HG03342 (cell line): ENCODE measurements at regions not wholly inside any gene's neighbourhood (a gene's known extent, or its start where the extent isn't known, plus 50 kb on each side); places are given as distances from the start of the nearest gene placed in this dataset.
A peak's percentile ranks its signal among the peaks of the same experiment; 100 is the strongest.
"Not testable (repeated sequence)": the region's sequence is repeated elsewhere in the genome, so short reads cannot be mapped to it uniquely, and the experiment has no call there.

Experiments
- ATAC-seq: cut with Tn5 transposase; IDR thresholded peaks from one replicate; pipeline ENCODE4 v1.9.1; 2021; ENCODE audit warnings: mild to moderate bottlenecking, moderate library complexity; ENCODE audit not compliant: unreplicated experiment

- no peak for ATAC-seq
These were observed 204.0 kb upstream of the B3GAT1 start for GRCh38 chr11:134616038-134616437.

GRCh38 chr11:134615041-134615615 lies 203.1 kb upstream of the B3GAT1 start:
- no peak for ATAC-seq

- ATAC-seq: no peak
These were observed 202.1 kb upstream of the B3GAT1 start for GRCh38 chr11:134614141-134614540.

- no peak for ATAC-seq
These were observed 201.6 kb upstream of the B3GAT1 start for GRCh38 chr11:134613646-134614045.

DNA sequence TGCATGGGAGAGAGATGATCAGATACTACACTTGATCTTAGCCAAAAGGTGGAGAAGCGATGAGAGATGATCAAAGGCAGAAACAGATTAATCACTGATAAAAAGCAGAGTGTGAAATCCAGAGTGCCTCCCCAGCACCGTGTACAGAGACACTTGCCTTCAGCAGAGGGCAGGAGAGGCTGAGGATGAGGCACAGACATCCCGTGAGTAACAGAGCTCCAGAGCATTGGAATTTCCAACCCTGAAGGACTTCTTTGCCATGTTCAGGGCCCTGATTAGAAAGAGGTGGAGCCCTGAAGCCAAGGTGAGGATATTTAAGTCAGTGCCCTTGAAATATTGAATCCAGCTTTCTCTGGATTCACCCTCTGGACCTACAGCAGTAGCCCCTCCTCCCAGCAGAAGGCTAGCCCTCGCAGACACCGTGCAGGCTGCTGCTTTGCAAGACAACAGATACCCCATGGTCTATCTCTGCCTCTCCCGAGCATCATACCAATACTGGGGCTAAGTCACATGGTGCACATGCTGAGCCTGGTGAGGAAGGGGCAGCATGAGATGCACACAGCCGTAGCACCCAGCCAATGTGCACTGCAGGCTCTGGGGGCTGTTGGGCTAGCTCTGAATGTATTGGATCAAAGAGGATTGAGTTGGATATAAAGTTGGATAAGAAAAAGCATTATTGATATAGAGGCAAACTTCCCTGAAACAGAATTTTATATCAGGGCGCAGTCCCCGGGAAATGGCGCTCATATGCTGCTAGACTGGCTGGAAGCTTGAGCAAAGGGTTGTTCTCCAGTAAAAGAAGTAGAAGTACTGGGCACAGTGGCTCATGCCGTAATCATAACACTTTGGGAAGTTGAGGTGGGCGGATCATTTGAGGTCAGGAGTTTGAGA lies 200.3 kb upstream of the B3GAT1 start:
- no peak for ATAC-seq

DNA sequence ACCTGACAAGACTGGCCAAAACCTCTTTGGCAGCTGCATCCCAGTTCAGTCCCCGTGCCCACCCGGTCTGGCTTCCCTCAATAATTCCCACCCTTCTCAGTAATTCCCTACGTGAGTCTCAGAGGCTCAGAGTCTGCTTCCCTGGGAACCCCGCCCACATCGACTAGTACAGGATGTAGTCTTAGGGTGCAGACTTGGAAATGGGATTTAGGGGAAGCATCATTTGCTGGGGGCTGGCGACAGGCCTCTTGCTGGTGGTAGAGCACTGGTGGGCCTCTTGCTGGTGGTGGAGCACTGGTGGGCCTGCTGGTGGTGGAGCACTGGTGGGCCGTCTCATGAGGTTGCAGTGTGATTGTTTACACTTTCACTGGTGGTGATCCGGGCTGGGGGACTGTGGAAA lies 199.5 kb upstream of the B3GAT1 start:
- ATAC-seq: no peak

- no peak for ATAC-seq
These were observed 198.3 kb upstream of the B3GAT1 start for GRCh38 chr11:134610116-134610910.

- no peak for ATAC-seq
These were observed 197.5 kb upstream of the B3GAT1 start for GRCh38 chr11:134609361-134610115.

DNA sequence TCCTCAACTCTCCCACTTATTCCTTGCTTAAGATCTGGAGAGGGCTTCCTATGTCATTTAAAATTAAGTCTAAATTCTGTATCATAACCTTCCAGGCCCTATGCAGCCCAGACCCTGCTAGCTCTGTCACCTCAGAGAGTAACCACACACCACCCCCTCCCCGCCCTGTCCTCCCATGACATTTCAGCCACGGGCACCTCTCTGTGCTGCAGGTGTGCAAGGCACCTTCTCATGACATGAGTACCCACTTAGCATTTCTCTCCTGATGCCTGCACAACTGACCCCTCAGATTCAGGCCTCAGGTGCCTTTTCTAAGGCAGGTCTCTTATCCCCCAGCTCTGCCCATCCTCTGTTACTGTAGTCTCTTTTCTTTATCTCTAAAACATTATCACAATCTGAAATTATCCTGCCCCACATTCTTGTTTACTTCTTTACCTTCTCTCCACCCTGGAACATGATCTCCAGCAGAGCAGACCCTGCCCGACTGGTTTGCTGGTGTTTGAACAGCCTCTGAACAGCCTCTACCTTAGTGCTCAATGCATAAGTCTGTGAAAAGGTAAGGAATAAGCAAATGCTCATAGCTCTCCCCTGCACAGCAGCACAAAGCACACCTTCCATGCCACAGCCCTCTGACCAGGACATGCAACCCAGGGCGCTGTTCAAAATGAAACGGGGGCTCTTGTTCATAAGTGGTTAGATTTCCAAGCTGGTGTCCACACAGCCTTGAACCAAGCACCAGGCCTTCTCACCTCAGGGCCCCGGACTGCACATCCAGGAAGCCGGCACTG lies 196.1 kb upstream of the B3GAT1 start:
- ATAC-seq: no peak

- ATAC-seq: no peak
These were observed 194.2 kb upstream of the B3GAT1 start for GRCh38 chr11:134606251-134606650.

GRCh38 chr11:134604886-134605285 lies 192.8 kb upstream of the B3GAT1 start:
- no peak for ATAC-seq

DNA sequence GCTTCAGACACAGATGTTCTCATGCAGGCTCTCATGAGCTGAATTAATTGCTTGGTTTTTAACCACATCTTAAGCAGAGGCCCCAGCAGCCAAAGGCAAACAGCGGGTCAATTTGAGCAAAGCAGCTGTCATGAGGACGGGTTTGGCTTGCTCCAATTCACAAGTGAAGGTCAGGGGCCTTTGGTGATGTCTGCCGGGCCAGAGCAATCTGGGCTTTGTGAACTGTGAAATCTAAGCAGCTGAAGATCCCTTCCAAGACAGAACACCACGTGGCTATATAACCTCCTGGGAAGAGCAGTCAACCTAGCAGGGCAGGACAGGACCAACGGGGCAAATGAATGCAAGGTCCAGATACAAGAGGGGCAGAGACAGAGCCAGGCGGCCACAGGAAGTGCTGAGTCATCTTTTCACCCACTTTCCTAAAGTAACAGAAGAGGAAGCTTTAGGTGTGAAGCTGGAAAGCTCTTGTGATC lies 187.3 kb upstream of the B3GAT1 start:
- ATAC-seq: no peak

DNA sequence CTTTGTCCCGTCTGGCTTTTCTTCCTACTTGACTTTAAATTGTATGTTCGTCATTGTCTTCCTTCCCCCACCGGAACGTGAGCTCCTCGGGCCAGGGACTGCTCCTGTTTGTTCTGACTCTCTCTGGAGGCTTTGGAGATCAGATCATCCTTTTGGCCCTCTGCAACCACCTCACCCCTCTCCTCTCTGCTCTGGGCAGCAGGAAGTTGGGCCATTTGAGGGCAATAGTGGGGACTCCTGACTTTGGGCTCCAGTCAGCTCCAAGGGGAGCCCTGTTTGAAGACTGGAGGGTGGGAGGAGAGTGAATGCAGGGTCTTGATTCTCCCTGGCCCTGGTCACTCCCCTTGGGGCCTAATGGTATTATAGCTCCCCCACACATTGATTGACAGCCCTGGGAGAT lies 186.3 kb upstream of the B3GAT1 start:
- no peak for ATAC-seq

DNA sequence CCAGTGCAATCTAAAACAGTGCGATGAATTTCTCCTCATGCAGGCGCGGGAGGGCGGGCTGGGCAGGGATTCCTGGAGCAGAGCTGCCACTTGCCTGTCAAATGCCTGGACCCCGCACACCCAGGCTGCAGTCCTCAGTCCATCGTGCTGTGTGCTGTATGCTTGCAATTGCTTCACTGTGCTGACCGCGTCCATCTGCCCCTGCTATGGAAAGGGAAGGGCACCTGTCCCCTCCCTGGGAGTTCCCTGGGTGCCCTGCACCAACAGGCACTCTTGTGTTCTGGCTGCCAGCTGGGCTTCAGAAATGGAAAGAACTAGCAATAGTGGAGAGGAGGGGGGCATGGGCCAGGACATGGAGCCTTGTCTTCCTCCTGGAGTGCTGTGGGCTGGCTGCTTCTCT lies 185.4 kb upstream of the B3GAT1 start:
- no peak for ATAC-seq

DNA sequence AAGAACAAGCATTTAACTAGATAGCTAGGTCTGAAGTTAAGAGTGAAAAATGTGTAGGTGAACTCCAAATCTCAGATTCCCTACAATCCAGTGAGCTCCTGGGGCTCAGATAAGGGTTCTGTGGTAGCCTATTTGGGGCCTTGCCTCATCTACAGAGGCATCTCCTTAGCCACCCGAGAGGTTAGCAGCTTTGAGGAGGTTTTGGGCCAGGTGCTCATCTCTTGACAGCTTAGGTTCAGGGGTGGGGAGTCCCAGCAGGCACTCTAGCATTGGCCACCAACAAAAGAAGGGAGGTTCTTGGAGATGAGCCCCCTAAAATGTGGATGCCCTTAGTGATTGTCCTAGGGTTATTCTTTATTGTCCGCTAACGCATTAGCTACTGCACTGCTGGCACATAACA lies 184.4 kb upstream of the B3GAT1 start:
- ATAC-seq: no peak

- peak; percentile 75 for ATAC-seq
These were observed 180.4 kb upstream of the B3GAT1 start for GRCh38 chr11:134592391-134592990.

GRCh38 chr11:134591338-134591737 lies 179.3 kb upstream of the B3GAT1 start:
- no peak for ATAC-seq

DNA sequence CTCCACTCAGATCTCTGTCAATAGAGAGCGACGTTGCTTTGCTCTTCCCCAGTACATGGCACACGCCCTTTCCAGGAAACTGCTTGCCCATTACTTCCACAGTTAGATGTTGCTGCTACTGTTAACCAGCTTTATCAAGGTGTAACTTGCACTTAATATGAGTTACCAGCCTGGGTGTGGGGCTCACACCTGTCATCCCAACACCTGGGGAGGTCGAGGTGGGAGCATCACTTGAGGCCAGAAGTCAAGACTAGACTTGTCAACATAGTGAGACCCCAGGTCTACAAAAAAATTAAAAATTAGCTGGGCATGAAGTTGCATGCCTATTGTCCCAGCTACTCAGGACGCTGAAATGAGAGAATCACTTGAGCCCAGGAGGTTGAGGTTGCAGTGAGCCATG lies 177.1 kb upstream of the B3GAT1 start:
- no peak for ATAC-seq

GRCh38 chr11:134588460-134589110 lies 176.5 kb upstream of the B3GAT1 start:
- not testable (repeated sequence) for ATAC-seq
